ENCODE measurements at regions not wholly inside any gene's neighbourhood (a gene's known extent, or its start where the extent isn't known, plus 50 kb on each side); places are given as distances from the start of the nearest gene placed in this dataset.

DNA sequence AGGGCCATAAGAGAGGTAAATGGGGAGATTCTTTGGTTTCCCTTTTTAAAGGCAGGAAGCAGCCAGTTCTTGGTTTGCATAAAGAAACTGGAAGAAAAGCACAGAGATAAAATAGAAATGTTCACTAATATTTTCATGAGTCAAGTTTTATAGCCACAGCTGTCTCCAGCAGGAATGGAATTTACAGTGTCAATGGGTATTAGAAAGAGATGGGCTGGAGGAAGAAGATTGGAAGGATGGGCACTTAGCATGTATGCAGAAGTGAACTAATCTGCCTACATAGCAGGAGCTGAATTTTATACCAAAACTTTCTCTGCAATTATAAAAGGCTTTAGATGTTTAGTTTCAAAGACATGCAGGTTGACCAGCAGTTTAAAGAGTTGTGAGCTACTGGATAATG is 521.9 kb upstream of the GOLIM4 start:
- no peak overlapping the region for H3K27ac ChIP-seq (replicated peaks)
- no peaks in the 10 kb centered on the region for H3K27me3 ChIP-seq (ENCODE audit: insufficient read depth, poor library complexity, severe bottlenecking)
- H3K4me3 ChIP-seq (replicated peaks; ENCODE audit: insufficient read depth, low read length), result no peak overlapping the region
- TF ChIP-seq, protein P1, sequence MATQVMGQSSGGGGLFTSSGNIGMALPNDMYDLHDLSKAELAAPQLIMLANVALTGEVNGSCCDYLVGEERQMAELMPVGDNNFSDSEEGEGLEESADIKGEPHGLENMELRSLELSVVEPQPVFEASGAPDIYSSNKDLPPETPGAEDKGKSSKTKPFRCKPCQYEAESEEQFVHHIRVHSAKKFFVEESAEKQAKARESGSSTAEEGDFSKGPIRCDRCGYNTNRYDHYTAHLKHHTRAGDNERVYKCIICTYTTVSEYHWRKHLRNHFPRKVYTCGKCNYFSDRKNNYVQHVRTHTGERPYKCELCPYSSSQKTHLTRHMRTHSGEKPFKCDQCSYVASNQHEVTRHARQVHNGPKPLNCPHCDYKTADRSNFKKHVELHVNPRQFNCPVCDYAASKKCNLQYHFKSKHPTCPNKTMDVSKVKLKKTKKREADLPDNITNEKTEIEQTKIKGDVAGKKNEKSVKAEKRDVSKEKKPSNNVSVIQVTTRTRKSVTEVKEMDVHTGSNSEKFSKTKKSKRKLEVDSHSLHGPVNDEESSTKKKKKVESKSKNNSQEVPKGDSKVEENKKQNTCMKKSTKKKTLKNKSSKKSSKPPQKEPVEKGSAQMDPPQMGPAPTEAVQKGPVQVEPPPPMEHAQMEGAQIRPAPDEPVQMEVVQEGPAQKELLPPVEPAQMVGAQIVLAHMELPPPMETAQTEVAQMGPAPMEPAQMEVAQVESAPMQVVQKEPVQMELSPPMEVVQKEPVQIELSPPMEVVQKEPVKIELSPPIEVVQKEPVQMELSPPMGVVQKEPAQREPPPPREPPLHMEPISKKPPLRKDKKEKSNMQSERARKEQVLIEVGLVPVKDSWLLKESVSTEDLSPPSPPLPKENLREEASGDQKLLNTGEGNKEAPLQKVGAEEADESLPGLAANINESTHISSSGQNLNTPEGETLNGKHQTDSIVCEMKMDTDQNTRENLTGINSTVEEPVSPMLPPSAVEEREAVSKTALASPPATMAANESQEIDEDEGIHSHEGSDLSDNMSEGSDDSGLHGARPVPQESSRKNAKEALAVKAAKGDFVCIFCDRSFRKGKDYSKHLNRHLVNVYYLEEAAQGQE (IDR thresholded peaks at IDR 0.05; ENCODE audit: insufficient replicate concordance, low read depth), result no peak
- TF ChIP-seq, protein P2, sequence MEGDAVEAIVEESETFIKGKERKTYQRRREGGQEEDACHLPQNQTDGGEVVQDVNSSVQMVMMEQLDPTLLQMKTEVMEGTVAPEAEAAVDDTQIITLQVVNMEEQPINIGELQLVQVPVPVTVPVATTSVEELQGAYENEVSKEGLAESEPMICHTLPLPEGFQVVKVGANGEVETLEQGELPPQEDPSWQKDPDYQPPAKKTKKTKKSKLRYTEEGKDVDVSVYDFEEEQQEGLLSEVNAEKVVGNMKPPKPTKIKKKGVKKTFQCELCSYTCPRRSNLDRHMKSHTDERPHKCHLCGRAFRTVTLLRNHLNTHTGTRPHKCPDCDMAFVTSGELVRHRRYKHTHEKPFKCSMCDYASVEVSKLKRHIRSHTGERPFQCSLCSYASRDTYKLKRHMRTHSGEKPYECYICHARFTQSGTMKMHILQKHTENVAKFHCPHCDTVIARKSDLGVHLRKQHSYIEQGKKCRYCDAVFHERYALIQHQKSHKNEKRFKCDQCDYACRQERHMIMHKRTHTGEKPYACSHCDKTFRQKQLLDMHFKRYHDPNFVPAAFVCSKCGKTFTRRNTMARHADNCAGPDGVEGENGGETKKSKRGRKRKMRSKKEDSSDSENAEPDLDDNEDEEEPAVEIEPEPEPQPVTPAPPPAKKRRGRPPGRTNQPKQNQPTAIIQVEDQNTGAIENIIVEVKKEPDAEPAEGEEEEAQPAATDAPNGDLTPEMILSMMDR (IDR thresholded peaks at IDR 0.05; ENCODE audit: insufficient read depth, low read length), result no peak
- no peak for TF ChIP-seq GABPA (IDR thresholded peaks at IDR 0.05; ENCODE audit: low read depth)
- DNase-seq (ENCODE audit: low read depth in 1 of 2, low spot score in 1 of 2), result no peak

DNA sequence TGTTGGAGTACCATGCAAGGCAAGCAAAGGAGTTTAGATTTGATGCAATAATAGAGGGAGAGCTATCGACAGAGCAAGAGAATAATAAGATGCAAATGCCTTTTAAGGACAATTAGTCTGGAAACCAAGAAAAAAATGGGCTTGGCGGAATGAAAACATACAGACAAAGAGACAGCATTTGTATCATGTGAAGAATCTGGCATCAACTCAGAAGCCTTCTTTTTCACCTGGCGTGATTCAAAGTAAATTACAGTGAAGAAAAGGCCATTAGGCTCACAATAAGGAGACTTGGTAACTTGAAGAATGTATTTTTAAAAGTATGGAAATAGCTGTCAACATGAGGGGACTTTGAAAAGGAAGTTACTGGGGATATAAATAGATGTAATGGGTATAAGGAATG is 521.2 kb upstream of the GOLIM4 start:
- H3K27ac ChIP-seq (replicated peaks), result no peak overlapping the region
- no peak for DNase-seq (ENCODE audit: low read depth in 1 of 2, low spot score in 1 of 2)
- no peak overlapping the region for H3K4me3 ChIP-seq (replicated peaks; ENCODE audit: insufficient read depth, low read length)
- H3K27me3 ChIP-seq (ENCODE audit: insufficient read depth, poor library complexity, severe bottlenecking), result no peaks in the 10 kb centered on the region
- TF ChIP-seq GABPA (IDR thresholded peaks at IDR 0.05; ENCODE audit: low read depth) (no peak), SPI1 (IDR thresholded peaks at IDR 0.05; ENCODE audit: borderline replicate concordance, low read depth) (no peak), POLR2AphosphoS5 (IDR thresholded peaks at IDR 0.05; ENCODE audit: low read depth) (no peak)
- TF ChIP-seq, protein P2 (IDR thresholded peaks at IDR 0.05; ENCODE audit: insufficient read depth, low read length), result no peak
- TF ChIP-seq, protein P1 (IDR thresholded peaks at IDR 0.05; ENCODE audit: insufficient replicate concordance, low read depth), result no peak

DNA sequence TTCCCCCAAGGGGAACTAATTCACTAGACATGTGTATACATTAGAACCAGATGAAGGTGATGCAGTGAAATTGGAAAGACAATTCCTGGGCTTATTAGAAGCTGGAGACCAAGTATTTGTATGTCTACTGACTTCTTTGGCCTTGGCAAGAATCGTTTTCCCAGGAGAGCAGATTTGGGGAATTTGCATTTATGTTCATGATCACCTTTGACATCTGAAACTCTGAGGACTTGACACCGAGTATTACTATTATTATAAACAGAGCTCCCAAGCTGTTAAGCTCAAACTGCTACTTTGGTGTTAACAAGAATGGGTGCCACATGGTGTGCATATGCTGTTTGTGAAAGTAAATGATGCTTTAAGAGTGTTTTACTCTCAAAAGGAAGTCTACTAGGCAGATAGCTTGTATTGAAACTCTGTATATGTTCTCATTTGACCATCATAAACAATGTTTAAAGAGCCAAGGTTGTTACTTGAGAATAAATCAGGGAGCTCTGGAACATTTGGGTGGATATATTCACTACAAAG is 519.8 kb upstream of the GOLIM4 start:
- TF ChIP-seq POLR2AphosphoS5 (IDR thresholded peaks at IDR 0.05; ENCODE audit: low read depth) (no peak), SPI1 (IDR thresholded peaks at IDR 0.05; ENCODE audit: borderline replicate concordance, low read depth) (no peak), GABPA (IDR thresholded peaks at IDR 0.05; ENCODE audit: low read depth) (no peak)
- TF ChIP-seq, protein P2 (IDR thresholded peaks at IDR 0.05; ENCODE audit: insufficient read depth, low read length), result no peak
- TF ChIP-seq, protein P1 (IDR thresholded peaks at IDR 0.05; ENCODE audit: insufficient replicate concordance, low read depth), result no peak
- no peak for DNase-seq (ENCODE audit: low read depth in 1 of 2, low spot score in 1 of 2)
- H3K27ac ChIP-seq (replicated peaks), result no peak overlapping the region
- no peaks in the 10 kb centered on the region for H3K27me3 ChIP-seq (ENCODE audit: insufficient read depth, poor library complexity, severe bottlenecking)
- no peak overlapping the region for H3K4me3 ChIP-seq (replicated peaks; ENCODE audit: insufficient read depth, low read length)

Data from HL-60 (cell line).